GM23338 (cell line): ENCODE measurements at regions not wholly inside any gene's neighbourhood (a gene's known extent, or its start where the extent isn't known, plus 50 kb on each side); places are given as distances from the start of the nearest gene placed in this dataset.

Source experiments
- ATAC-seq: fragments of 200-7000 bp; cut with Tn5 transposase; 3 replicates; pipeline ENCODE4 v1.9.1; 2020
- DNase-seq: peaks from one replicate; pipeline ENCODE4 v3.0.0-alpha.2; 2015; ENCODE audit warnings: low spot score
- H2AFZ ChIP-seq: fragments of 200-600 bp; sonication (generic); 2 replicates; pipeline ENCODE4 v1.8.0; 2016; ENCODE audit warnings: antibody characterized with exemption, mild to moderate bottlenecking, moderate library complexity
- H3F3A ChIP-seq: fragments of 200-600 bp; sonication (generic); replicated peaks from 2 replicates; pipeline ENCODE4 v1.8.0; 2017; ENCODE audit warnings: antibody characterized with exemption, mixed run types, low read depth
- H3K27ac ChIP-seq: fragments of 200-600 bp; sonication (generic); 2 replicates; pipeline ENCODE4 v1.6.1; 2016; ENCODE audit warnings: low read depth
- H3K27me3 ChIP-seq: fragments of 200-600 bp; sonication (generic); 2 replicates; pipeline ENCODE4 v1.8.0; 2016; ENCODE audit warnings: mild to moderate bottlenecking, mixed run types, moderate library complexity; ENCODE audit not compliant: insufficient read depth
- H3K36me3 ChIP-seq: fragments of 200-600 bp; sonication (generic); 2 replicates; pipeline ENCODE4 v1.8.0; 2016; ENCODE audit warnings: mild to moderate bottlenecking; ENCODE audit not compliant: insufficient read depth
- H3K4me1 ChIP-seq: fragments of 200-600 bp; sonication (generic); 2 replicates; pipeline ENCODE4 v1.8.0; 2016; ENCODE audit warnings: mild to moderate bottlenecking, moderate library complexity; ENCODE audit not compliant: insufficient read depth
- H3K4me2 ChIP-seq: fragments of 200-600 bp; sonication (generic); 2 replicates; pipeline ENCODE4 v1.7.1; 2017; ENCODE audit warnings: mixed run types
- H3K4me3 ChIP-seq: fragments of 200-600 bp; sonication (generic); 2 replicates; pipeline ENCODE4 v1.6.1; 2016; ENCODE audit warnings: mixed run types
- H3K79me2 ChIP-seq: fragments of 200-600 bp; sonication (generic); replicated peaks from 2 replicates; pipeline ENCODE4 v1.8.0; 2017; ENCODE audit warnings: mild to moderate bottlenecking; ENCODE audit not compliant: insufficient read depth
- H3K9me2 ChIP-seq: fragments of 200-600 bp; sonication (generic); 2 replicates; pipeline ENCODE4 v1.8.0; 2017; ENCODE audit not compliant: insufficient read depth
- H4K20me1 ChIP-seq: fragments of 200-600 bp; sonication (generic); replicated peaks from 2 replicates; pipeline ENCODE4 v1.8.0; 2017; ENCODE audit warnings: mild to moderate bottlenecking; ENCODE audit not compliant: insufficient read depth
- H3K27ac Mint-ChIP-seq: 2 replicates; pipeline ENCODE4 v1.8.0; 2020; ENCODE audit warnings: inconsistent platforms, mild to moderate bottlenecking, moderate library complexity, mixed read lengths
- H3K27me3 Mint-ChIP-seq: 3 replicates; pipeline ENCODE4 v1.8.0; 2022; ENCODE audit warnings: low read depth, mild to moderate bottlenecking, moderate library complexity, mixed read lengths, inconsistent platforms; ENCODE audit not compliant: insufficient read depth, poor library complexity
- H3K36me3 Mint-ChIP-seq: 3 replicates; pipeline ENCODE4 v1.8.0; 2021; ENCODE audit warnings: low read depth, mild to moderate bottlenecking, inconsistent platforms, moderate library complexity, mixed read lengths
- H3K4me1 Mint-ChIP-seq: 3 replicates; pipeline ENCODE4 v1.8.0; 2020; ENCODE audit warnings: mild to moderate bottlenecking, inconsistent platforms, mixed read lengths
- H3K4me3 Mint-ChIP-seq: 3 replicates; pipeline ENCODE4 v1.8.0; 2021; ENCODE audit warnings: moderate library complexity, mild to moderate bottlenecking, inconsistent platforms, mixed read lengths
- H3K9me3 Mint-ChIP-seq: 3 replicates; pipeline ENCODE4 v1.8.0; 2020; ENCODE audit warnings: moderate library complexity, mild to moderate bottlenecking, inconsistent platforms, mixed read lengths
- POLR2AphosphoS5 ChIP-seq: IDR thresholded peaks from 2 replicates; pipeline ENCODE4 v1.6.1; 2016; ENCODE audit warnings: antibody characterized with exemption, low read depth
- TF ChIP-seq, protein P1 (sequence below), 2 experiments: fragments of 200-600 bp in 1 of 2; sonication (generic) in 1 of 2; conservative IDR thresholded peaks; 2 replicates each; pipeline versions ENCODE4 v1.5.1 to v1.6.1; 2016 to 2017; ENCODE audit warnings: antibody characterized with exemption in 2 of 2, low read depth in 2 of 2, mild to moderate bottlenecking in 2 of 2, moderate library complexity in 1 of 2
- TF ChIP-seq, protein P2 (sequence below): fragments of 250-450 bp; sonication (Bioruptor Pico); IDR thresholded peaks from 2 replicates; pipeline ENCODE4 v1.5.0; 2020; ENCODE audit warnings: mild to moderate bottlenecking, moderate library complexity

DNA sequence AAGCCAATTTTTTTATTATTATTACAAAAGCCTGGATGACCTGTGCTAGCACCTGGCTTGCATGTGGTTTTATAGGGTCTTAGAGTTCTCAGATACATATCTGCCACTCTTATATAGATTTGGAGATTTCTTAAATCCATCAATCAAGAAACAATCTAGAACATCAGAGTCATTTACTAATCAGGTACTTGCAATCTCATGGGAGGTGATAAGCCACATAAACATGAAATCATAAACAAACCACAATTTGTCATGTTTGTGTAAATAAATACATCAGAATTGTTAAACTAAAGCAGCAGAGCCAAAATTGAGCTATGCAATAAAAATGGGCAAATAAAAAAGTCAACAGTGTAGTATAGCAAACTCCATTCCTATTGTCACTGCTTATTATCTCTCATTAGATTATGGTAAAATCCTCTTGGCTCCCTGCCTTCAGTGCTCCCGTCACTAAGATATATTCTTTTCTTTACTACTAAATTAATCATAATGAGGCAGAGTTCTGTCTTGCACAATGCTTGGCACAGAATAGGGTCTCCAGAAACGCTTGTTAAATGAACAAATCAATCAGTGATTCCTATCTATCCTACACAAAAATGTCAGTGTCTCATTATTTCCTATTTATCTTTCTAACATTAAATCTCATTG, 108.7 kb upstream of the TTC29 start:
- Histone ChIP-seq H3K79me2 (no peaks in the 10 kb centered on the region), H3K4me3 (no peak overlapping the region), H3K27me3 (no peaks in the 10 kb centered on the region), H3K9me2 (no peaks in the 10 kb centered on the region), H3K4me1 (peaks cover 8% of the 10 kb centered on the region), H4K20me1 (no peaks in the 10 kb centered on the region), H3K4me2 (no peak overlapping the region), H3K36me3 (no peaks in the 10 kb centered on the region), H3F3A (no peaks in the 10 kb centered on the region), H3K27ac (no peak overlapping the region), H2AFZ (no peak overlapping the region)
- no peak for ATAC-seq
- Mint-ChIP-seq H3K9me3 (peaks cover 5% of the 10 kb centered on the region; the same call in 2 of the 3 replicates), H3K27ac (no peak overlapping the region), H3K36me3 (peaks cover 3% of the 10 kb centered on the region), H3K27me3 (no peaks in the 10 kb centered on the region), H3K4me1 (peaks cover 14% of the 10 kb centered on the region), H3K4me3 (no peak overlapping the region)
- TF ChIP-seq, protein P1, sequence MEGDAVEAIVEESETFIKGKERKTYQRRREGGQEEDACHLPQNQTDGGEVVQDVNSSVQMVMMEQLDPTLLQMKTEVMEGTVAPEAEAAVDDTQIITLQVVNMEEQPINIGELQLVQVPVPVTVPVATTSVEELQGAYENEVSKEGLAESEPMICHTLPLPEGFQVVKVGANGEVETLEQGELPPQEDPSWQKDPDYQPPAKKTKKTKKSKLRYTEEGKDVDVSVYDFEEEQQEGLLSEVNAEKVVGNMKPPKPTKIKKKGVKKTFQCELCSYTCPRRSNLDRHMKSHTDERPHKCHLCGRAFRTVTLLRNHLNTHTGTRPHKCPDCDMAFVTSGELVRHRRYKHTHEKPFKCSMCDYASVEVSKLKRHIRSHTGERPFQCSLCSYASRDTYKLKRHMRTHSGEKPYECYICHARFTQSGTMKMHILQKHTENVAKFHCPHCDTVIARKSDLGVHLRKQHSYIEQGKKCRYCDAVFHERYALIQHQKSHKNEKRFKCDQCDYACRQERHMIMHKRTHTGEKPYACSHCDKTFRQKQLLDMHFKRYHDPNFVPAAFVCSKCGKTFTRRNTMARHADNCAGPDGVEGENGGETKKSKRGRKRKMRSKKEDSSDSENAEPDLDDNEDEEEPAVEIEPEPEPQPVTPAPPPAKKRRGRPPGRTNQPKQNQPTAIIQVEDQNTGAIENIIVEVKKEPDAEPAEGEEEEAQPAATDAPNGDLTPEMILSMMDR (conservative IDR thresholded peaks at IDR 0.05; ENCODE audit: low read depth in 2 of 2): no peak
- TF ChIP-seq POLR2AphosphoS5: no peak
- TF ChIP-seq, protein P2, sequence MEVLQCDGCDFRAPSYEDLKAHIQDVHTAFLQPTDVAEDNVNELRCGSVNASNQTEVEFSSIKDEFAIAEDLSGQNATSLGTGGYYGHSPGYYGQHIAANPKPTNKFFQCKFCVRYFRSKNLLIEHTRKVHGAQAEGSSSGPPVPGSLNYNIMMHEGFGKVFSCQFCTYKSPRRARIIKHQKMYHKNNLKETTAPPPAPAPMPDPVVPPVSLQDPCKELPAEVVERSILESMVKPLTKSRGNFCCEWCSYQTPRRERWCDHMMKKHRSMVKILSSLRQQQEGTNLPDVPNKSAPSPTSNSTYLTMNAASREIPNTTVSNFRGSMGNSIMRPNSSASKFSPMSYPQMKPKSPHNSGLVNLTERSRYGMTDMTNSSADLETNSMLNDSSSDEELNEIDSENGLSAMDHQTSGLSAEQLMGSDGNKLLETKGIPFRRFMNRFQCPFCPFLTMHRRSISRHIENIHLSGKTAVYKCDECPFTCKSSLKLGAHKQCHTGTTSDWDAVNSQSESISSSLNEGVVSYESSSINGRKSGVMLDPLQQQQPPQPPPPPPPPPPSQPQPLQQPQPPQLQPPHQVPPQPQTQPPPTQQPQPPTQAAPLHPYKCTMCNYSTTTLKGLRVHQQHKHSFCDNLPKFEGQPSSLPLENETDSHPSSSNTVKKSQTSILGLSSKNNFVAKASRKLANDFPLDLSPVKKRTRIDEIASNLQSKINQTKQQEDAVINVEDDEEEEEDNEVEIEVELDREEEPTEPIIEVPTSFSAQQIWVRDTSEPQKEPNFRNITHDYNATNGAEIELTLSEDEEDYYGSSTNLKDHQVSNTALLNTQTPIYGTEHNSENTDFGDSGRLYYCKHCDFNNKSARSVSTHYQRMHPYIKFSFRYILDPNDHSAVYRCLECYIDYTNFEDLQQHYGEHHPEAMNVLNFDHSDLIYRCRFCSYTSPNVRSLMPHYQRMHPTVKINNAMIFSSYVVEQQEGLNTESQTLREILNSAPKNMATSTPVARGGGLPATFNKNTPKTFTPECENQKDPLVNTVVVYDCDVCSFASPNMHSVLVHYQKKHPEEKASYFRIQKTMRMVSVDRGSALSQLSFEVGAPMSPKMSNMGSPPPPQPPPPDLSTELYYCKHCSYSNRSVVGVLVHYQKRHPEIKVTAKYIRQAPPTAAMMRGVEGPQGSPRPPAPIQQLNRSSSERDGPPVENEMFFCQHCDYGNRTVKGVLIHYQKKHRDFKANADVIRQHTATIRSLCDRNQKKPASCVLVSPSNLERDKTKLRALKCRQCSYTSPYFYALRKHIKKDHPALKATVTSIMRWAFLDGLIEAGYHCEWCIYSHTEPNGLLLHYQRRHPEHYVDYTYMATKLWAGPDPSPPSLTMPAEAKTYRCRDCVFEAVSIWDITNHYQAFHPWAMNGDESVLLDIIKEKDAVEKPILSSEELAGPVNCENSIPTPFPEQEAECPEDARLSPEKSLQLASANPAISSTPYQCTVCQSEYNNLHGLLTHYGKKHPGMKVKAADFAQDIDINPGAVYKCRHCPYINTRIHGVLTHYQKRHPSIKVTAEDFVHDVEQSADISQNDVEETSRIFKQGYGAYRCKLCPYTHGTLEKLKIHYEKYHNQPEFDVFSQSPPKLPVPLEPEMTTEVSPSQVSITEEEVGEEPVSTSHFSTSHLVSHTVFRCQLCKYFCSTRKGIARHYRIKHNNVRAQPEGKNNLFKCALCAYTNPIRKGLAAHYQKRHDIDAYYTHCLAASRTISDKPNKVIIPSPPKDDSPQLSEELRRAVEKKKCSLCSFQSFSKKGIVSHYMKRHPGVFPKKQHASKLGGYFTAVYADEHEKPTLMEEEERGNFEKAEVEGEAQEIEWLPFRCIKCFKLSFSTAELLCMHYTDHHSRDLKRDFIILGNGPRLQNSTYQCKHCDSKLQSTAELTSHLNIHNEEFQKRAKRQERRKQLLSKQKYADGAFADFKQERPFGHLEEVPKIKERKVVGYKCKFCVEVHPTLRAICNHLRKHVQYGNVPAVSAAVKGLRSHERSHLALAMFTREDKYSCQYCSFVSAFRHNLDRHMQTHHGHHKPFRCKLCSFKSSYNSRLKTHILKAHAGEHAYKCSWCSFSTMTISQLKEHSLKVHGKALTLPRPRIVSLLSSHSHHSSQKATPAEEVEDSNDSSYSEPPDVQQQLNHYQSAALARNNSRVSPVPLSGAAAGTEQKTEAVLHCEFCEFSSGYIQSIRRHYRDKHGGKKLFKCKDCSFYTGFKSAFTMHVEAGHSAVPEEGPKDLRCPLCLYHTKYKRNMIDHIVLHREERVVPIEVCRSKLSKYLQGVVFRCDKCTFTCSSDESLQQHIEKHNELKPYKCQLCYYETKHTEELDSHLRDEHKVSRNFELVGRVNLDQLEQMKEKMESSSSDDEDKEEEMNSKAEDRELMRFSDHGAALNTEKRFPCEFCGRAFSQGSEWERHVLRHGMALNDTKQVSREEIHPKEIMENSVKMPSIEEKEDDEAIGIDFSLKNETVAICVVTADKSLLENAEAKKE (CRISPR knock-in tag): no peak
- no peak for DNase-seq
